GDM1 (cell line): ENCODE measurements at regions not wholly inside any gene's neighbourhood (a gene's known extent, or its start where the extent isn't known, plus 50 kb on each side); places are given as distances from the start of the nearest gene placed in this dataset.
A peak's percentile ranks its signal among the peaks of the same experiment; 100 is the strongest.

Source experiments
- DNase-seq: peaks from one replicate; lab custom pipeline; 2025; lab: John Stamatoyannopoulos, UW

DNA sequence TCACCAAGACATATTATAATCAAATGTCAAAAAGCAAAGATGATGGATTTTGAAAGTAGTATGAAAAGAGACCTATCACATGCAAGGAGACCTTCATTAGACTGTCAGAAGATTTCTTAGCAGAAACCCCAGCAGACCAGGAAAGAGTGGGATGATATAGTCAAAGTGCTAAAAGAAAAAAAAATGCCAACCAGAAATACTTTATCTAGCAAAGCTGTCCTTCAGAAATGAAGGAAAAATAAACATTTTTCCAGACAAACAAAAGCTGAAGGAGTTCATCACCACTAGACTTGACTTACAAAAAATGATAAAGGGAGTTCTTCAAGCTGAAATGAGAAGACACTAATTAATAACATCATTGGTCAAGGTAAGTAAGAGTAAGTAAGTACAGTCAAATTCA lies 251.2 kb upstream of the SASH1 start:
- DNase-seq = no peak

DNA sequence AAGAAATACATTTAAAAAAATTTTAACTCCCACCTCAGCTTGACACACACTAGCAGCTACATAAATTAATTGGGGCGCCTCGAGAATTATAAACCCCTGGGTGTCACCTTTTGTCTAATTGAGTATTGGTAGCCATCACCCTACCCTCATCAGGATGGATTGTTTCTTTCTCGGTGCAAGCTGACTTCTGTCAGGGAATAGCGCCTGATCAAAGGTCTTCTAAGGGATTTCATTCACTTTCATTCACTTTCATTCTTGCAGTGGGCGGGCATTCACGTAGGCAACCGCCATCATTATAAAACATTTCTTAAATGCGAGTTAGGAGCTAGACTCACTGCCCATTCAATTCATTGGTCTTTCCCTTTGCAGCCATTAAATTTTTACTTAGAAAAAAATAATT lies 239.2 kb upstream of the SASH1 start:
- no peak for DNase-seq

DNA sequence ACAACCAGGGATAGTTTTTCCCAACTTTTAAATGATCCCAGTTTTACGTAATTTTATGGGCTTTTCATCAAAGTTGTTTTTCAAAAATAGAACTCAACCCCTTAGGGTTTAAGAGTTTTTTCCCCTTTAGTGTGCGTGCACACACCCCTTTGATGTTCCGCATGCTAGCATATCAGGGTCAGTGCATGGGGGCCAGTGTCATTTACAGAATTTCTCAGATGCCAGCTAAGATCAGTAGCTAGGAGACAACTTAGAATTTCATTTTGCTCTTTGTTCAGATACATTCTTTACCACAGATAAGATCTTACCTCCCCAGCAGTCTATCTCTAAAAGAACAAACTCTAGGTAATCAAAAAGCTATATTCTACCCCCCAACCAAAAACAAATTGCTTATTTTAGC lies 238.5 kb upstream of the SASH1 start:
- no peak for DNase-seq

DNA sequence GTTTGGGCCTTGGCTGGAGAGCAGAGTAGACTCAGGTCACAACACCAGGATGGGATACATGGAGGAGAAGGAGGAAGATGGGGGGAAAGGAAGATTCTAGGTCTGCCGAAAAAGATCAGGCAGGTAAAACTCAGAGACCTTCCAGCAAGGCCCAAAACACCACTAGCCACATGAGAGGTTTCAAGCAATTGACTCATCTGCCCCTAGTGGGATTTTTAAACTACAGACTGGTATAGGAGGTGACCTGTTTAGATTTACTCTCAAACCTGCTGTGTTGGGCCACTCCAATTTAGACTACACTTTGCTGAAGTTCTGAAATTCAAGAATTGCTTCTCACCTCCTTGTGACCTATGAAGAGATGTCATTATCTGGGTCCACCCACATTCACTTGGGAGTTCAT lies 236.9 kb upstream of the SASH1 start:
- no peak for DNase-seq

DNA sequence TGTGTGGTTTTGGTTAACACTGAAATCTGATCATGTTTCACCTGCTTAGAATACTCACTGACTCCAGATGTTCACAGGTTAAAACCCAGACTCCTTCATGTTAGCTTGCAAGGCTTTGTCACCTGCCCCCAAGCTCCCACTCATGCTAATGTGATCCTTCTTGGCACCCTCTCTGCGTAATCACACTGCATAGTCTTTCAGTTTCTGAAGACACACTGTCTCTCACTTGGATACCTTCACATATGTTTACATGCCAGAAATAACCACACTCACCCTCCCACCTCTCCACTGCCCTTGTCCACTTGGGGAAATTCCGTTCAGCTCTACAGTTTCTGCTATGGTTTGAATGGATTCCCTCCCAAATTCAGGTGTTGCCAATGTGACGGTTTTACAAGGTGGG lies 234.7 kb upstream of the SASH1 start:
- DNase-seq = no peak

DNA sequence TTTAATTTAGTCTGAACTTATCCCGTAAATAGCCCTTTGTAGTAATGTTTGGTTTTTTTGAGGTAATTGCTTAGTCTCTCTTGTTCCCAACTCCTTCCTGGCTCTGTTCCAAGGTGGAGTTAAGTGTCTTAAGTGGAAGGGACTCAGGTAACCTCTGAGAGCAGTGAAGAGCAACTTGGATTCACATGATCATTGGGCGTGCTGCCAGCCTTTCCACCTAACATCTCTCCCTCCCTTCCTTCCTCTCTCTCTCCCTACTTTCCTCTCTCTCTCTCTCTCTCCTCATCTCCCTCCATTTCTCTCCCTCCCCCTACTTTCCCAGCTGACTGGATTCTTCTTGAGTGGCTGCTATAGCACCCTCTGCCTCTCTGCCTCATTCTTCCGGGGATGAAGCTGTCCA lies 232.9 kb upstream of the SASH1 start:
- DNase-seq = no peak

DNA sequence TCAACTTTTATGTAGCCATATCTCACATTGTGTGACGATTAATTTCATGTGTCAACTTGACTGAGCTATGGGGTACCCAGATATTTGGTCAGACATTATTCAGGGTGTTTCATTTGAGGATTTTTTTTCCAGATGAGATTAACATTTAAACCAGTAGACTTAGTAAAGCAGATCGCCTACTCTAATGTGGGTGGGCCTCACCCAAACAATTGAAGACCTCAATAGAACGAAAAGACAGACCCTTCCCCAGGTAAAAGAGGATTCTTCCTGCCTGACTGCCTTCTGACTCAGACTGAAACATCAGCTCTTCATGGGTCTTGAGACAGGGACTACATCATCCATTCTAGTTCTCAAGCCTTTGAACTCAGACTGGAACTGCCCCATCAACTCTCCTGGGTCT lies 231.7 kb upstream of the SASH1 start:
- no peak for DNase-seq

DNA sequence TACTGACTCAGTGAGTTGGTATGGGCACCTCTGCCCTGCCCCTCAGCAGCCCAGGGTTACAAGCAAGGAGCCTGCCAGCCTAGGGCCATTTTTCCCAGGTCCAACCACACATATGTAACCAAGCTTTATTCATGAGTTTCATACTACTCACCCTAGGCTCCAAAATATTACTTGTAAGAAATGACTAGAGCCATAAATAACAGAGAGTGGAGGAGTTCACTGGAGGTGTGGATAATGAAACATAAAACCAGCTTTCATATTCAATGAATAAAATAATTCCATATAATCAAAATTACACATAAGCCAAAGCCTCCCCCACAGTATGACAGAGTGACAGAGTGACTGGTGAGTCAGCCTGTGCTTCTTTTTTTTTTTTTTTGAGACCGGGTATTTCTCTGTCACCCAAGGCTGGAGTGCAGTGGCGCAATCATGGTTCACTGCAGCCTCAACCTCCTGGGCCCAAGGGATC lies 229.8 kb upstream of the SASH1 start:
- DNase-seq = no peak

DNA sequence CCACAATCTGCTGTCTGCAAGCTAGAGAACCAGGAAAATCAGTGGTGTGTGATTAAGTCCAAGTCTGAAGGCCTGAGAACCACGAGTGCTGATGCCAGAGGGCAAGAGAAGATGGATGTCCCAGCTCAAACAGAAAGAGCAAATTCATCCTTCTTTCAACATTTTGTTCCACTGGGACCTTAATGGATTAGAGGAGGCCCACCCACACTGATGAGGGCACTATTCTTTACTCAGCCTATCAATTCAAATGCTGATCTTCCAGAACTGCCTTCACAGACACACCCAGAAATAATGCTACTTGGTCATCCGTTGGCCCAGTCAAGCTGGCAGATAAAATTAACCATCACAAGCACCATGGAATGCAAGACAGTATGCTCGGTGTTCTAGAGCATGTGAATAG lies 226.6 kb upstream of the SASH1 start:
- DNase-seq = no peak

DNA sequence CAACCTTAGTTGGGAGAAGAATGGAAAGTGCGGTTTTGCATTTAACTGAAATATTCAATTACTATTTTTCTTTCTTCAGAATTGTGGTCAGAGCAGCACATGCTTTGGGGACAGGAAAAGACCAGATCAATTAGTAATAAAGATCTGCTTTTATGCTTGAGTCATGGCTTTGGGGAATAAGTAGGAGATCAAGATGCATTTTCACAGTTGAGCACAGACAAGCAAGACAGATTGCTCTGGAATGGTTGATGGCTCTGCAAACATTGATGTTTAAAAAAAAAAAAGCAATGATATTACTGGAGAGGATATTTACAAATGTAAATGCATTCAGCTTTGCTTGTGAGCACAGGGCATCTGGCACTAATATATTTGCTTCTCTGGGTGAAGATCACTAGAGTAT lies 224.4 kb upstream of the SASH1 start:
- no peak for DNase-seq

DNA sequence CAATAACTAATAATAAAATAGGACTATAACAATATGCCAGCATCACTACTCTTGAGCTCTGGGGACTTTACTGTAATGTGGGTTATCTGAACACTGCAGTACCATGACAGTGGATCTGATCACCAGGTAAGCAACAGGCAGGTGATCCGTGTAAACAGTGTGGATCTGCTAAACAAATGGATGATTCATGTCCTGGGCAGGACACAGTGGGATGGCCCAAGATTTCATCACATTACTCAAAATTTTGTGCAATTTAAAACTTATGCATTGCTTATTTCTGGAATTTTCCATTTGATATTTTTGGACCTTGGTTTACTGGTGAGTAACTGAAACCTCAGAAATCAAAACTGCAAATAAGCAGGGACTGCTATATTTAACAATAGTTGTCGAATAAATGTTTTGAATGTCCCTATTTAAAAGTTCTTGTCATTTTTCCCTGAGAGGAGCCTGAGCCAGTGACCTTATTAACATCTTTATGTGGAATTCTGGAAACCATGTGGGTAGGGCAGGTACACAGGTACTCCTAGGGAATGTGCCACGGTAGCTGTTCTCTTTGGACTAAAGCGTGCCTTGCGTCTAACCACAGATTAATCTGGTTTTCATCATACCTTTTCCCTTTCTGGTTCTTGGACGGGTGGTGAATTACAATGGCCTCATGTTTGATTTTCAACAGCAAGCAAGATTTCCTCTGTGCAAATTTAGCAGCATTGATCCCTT lies 214.5 kb upstream of the SASH1 start:
- no peak for DNase-seq

DNA sequence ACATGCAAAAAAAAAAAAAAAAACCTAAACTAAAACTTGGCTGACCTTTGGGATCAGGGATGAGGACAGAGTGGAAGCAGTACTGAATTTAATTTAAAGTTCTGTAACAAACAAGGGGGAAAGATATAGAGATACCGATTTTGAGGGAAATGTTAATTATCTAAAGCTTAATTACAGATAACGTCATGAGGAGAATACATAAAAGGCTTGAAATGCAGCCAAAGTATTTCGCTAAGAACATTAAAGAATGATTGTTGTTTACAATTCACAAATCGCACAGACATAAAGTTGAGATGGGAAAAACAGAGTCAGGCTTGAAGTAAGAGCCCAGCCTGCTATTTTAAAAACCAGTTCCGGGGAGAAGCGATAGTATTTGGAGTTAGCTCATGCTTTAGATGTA lies 208.0 kb upstream of the SASH1 start:
- no peak for DNase-seq

DNA sequence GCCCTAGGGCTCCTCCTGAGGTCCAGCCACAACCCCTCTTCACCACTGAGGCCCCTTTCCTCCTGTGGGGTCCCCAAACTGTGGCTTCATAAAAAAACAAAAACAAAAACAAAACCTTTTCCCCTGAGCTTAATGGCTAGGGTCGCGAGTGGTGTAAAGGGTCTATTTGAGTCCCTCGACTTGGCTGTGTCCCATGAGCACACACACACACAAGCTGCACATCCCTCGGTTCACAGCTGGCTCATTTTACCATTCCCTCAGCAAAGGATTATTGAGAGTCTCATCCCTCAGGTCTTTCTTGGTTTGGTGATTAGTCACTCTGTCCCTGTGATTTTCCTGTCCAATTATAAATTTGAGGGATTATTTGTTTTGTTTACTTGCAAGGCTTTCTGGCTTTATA lies 206.1 kb upstream of the SASH1 start:
- no peak for DNase-seq

DNA sequence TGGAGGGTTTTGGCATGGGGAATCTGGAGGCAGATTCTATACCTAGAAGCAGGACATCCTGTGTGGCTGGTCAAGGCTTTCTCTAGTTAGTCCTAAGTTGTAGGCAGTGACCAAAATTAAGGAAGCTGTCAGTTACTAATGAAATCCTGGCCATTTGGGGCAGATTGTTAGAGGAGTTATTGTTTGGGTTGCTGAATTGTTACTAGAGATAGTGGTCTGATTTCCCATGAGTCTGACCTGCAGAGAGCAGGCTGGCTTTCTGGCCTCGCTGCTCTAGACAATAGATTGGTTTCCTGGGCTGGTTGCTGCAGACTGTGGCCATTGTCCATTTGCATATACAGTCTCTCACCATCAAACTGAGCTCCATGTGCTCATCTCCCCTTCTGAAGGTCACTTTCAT lies 205.0 kb upstream of the SASH1 start:
- no peak for DNase-seq

DNA sequence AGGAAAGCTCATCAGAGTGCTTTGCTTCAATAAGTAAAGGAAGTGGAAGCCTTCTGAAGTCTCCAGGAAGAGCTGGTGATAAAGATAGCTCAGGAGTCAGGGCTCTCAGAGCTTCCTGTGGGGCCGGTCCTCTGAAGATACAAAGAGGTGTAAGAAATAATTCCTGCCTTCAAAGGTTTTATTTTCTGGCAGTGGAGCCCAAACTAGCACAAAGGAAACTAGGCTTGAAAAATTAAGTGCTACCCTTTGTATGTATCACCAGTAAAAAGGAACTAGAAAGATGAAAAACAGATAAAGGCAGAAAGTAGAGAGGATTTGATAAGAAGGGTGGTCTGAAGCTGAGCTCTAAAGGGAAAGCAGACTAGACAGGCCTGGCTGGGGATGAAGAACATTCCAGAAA lies 204.1 kb upstream of the SASH1 start:
- DNase-seq = no peak

DNA sequence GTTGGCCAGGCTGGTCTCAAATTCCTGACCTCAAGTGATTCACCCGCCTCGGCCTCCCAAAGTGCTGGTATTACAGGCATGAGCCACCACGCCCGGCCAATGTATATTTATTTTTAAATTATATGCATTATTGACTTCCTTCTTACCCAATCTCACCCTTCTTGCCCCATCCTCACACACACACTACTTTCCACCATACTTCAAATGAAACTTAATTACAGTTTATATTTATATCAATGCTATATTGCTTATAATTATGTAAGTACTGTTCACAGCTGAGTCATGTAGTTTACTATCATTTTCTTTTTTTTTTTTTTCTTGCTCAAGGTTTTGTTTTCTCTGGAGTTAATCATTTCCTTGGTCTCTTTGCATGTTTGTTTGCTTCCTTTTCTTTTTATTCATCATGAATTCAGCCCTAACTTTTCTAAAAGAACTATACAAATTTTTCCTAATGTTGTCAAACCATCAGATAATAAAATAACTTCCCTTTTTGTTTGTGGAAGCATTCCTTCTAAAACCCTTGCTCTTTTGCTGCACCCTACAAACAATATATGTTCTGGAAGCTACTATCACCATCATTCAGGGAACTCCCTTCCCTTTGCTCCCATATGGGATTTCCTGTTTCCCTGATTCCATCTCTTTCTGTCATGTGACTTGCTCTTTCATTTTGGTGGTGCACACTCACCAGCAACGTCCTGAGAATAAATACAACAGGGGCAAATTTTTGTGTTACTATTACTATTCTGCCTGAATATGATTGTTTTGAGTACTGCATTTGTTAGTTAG lies 201.7 kb upstream of the SASH1 start:
- DNase-seq = no peak

DNA sequence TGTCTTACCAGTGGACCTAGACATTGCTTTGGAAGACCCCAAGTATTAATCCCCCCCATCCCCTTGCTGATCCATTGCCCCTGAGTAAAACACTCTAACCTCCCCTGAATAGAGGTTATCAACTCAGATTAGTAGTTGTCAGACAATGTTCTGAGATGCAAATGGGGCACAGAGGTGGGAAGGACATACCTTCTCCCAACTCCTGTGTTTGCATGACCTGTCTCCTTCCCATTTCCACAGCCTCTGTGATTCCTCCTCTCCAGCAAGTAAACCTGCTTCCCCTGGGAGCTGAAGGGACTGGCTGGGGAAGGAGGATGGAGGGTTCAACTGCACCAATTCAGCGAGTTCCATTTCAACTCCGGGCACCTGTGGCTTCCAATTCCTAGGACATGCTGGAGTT lies 199.8 kb upstream of the SASH1 start:
- no peak for DNase-seq

DNA sequence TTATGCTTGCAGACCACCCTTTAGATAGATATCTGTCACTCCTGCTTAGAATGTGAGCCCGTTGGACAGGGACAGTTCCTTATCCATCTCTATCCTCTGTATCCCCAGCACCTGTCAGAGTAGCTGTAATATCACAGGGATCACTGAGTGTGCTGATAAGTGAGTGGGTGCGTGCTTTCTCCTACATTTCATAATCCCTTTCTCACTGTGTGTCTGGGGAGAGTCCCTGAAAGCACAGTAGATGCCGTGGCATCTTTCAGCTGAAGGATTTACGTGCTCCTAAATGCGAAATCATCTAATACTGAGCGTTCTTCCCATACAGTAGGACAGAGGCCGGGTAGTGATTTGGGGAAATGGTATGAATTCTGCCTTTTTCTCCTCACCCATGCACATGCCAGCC lies 198.9 kb upstream of the SASH1 start:
- no peak for DNase-seq

DNA sequence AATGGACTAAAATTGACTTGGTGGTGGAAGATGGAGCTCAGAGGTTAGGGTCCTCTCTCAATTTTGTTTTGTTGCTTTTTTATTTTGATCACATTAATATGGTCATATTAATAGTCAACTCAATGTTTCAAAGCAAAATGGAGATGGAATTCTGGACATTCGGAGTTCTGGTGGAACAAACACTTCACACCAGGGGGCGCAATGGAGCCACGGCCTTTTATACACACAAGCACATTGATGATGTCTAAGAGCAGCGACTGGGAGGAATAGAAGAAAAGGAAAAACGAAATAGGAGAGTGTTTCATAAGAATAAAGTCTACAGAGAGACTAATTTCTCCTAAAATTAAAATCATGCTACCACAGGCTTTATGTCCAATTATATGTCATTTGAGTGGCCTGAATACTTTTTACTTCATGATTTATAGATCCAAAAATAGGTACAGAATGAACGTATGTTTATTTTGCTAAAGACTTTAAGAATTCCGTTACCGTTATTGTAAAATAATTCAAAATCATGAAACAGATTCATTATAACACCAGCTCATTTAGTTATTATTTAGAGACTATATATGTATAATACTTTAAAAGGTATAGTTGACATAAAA lies 197.6 kb upstream of the SASH1 start:
- peak; percentile 25 for DNase-seq

DNA sequence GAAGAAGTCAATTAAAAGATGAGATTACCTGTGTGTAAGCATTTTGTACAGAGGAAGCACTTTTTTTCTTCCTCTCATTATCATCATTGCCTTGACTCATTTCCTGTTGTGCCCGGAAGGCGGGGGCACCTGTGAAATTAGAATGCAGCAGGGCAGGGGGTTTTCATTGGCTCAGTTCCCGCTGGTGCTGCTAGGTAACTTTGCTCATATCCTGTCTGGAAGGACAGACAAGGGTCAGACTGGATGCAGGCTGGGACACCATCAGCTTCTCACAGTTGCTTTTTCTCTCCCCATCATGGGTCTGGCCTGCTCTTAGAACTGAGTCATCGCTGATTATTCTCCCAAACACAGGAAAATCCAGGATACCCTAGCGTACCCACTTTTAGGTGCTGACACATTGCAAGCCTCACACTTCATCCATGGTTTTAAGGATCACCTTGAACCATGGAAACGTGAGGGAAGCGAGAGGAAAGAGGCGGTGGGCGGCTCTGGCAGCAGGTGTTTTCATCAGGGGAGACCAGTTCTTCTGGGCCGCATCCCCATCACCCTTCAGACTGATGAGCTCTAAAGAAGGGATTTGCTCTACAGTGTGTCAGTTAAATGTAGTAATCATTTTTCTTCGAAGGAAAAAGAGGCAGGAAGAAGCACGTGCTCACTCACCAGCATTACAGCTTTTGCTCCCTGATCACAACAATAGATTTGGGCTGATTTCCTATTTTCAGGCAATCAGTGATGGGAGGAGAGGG lies 195.7 kb upstream of the SASH1 start:
- DNase-seq = no peak

DNA sequence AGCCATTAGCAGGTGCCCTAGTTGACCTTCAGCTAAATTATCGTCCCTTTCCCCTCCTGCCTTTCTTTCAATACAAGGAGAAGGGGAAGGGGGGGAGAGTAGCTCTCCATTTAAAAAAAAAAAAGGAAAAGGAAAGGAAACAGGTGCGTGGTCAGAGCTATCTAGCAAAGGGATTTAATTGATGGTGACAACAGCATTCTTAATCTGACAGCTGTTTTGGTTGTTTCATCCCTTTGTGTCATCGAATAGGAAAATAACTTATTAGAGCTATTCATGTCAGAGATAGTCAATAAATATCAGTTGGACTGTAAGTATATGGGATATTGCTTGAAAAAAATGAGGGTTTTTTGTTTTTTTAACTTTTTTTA lies 195.2 kb upstream of the SASH1 start:
- DNase-seq = no peak

DNA sequence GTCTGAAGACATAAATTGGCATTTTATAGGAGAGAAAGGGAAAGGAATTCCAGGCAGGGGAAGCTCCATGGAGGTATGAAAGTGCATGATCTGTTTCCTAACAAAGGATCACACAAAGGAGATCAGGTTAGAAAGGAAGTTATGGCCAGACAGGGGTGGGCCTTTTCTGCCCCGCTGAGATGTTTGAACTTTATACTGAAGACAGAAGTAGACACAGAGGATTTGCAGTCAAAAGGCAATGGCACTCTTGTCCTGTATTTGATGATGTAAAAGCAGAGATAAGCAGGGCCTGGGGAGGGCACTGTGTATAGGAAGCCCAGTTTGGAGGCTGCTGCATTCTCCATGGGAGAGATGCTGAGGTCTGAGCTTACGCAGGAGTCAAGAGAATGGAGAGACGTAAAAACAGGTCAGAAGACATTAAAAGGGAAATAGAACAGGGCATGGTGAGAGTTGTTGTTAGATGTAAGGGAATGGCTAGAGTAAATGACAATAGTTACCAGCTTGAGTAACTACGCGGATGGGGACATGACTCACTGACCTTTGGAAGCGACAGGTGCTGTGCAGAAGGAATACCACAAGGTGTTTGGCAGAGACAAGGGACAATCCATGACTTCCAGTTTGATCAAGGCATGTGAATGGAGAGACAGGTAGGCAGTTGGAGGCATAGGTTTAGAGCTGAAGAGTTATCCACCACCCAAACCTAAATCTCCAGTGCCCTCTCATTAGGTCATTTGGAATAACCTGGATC lies 190.6 kb upstream of the SASH1 start:
- DNase-seq = no peak
